ENCODE measurements at regions not wholly inside any gene's neighbourhood (a gene's known extent, or its start where the extent isn't known, plus 50 kb on each side); places are given as distances from the start of the nearest gene placed in this dataset.
A peak's percentile ranks its signal among the peaks of the same experiment; 100 is the strongest.
"Not testable (repeated sequence)": the region's sequence is repeated elsewhere in the genome, so short reads cannot be mapped to it uniquely, and the experiment has no call there.

DNA sequence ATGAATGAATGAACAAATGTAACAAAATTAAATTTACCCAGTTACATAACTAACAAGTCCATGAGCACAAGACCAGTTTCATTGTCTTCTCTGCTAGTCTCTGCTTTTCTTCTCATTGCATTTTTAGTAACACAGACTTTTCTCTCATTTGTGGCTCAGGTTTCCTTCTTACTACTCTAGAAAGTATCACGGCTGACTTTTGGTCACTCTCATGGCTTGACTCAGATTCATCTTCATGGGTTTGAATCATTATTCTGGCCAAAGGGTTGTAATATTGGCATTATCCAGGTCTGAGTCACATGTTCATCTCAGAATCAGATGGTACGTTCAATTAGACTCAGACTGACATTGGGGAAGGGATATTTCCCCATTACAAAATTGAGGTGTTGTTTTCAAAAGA is 121.5 kb upstream of the SATB1 start:
- no peak for DNase-seq (ENCODE audit: low read depth)

DNA sequence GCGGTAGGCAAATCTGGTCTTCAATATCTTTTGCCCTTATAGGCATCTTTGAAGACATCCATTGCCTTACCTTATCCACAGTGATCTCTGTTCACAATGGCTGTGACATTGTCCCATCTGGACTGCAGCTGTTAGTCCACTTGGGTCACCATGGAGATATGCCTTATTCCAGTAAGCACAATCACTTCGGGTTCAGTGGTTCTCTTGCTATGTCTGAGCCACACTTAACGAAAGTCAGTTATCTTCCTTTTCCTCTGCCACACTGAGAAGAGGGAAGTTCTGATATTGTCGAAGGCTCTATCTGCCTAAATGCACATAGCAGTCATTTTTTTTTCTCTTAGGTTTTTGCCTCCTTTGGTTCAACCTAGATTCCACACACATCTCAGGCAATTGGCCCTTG is 119.0 kb upstream of the SATB1 start:
- DNase-seq (ENCODE audit: low read depth), result no peak

DNA sequence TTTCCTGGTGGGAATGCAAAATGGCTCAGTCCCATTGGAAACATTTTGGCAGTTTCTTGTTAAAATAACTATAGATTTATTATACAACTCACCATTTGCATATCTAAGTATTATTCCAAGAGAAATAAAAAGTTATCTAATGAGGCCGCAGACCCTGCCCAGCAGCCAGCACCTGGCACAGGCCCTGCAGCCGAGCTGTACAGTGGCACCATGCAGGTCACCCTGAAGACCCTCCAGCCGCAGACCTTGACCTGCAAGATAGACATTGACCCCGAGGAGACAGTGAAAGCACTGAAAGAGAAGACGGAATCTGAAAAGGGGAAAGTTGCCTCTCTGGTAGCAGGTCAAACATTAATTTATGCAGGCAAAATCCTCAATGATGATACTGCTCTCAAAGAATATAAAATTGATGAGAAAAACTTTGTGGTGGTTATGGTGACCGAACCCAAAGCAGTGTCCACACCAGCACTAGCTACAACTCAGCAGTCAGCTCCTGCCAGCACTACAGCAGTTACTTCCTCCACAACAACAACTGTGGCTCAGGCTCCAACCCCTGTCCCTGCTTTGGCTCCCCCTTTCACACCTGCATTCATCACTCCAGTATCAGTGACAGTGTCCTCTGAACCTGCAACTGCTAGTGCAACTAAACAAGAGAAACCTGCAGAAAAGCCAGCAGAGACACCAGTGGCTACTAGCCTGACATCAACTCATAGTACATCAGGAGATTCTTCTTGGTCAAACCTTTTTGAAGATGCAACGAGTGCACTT is 113.5 kb upstream of the SATB1 start:
- no peak for DNase-seq (ENCODE audit: low read depth)

DNA sequence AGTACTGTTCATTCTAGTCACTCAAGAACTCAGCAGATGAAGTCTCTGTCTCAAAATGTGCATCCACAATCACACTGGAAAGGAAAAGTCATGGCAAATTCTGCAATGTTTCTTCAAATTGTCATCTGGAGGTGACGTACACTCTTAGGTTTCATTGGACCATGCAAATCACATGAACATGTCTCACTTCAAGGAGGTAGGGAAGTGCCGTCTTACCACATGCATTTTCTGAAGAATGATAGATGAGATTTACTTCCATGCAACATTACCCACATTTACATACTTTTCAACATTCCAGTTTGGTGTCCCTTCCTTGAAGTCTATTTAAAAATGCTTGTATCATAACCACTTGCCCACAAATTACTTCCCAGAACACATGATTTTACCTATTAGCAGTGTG is 107.9 kb upstream of the SATB1 start:
- DNase-seq (ENCODE audit: low read depth), result no peak

DNA sequence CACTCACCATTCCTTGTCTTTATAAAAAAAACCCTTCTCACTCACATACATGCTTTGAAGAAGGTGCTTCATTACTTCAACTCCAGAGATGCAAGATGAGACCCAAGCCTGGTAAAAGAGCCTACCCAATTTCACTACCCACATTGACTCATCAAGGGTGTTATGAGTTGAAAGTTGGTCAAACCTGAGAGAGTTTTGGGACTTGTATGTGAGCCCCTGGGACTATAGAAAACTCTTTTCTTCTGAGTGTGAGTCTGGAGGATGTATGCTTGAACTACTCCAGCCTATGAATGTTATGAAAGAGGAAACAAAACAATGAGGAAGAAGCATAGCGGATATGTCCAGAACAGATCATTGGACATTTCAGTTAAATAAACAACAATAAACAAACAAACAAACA is 106.5 kb upstream of the SATB1 start:
- DNase-seq (ENCODE audit: low read depth), result no peak

DNA sequence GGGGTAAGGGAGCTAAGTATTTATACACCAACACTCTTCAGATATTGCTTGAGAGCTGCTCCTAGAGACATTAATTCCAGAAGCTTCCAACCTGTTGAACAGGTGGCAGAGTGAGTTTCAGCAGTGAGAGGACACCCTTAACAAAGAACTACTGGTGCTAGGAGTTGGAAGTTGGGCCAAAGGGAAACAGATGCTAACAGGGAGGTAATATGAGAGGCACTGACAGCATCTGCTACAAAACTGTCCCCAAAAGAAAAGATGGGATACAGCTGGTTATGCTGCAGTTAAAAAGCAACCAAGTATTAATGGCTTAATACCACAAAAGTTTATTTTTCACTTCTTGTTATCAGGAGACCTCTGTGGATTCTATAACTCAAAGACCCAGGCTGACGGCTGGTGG is 104.5 kb upstream of the SATB1 start:
- no peak for DNase-seq (ENCODE audit: low read depth)

DNA sequence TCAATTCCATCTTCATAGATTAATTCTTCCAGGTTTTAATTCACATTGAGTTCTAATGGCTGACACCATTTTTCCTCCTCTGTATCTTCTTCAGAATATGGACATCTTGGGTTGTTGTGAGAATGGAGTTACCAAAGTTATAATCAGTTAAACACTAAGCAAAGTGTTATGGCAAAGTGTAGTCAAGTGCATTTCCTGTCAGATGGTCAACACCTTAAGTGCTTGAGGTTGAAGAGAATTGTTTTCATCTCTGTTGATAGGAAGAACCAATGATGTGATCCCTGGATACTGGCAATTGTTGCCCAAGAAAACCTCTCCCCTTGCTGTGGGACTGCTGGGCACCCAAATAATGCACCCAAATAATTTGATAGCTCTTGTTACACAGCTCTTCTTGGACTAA is 102.6 kb upstream of the SATB1 start:
- DNase-seq (ENCODE audit: low read depth), result no peak

DNA sequence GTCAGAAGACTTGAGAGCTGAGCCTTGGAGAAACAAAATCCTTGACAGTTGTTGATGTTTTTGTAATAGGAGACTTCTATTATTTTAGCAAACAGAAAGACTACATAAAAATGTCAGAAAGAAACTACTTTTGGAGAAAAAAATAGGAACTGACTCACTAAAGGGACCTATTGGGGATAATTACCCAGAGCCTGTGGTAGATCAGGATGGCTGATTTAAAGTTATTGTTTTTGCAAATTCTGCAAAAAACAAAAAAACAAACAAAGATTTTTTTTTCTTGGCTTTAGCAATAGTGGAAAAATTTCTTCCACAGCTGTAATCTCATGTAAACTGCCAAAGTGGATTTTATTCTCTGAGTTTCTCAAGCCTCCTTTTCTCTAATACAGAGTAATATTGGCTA is 101.5 kb upstream of the SATB1 start:
- no peak for DNase-seq (ENCODE audit: low read depth)

DNA sequence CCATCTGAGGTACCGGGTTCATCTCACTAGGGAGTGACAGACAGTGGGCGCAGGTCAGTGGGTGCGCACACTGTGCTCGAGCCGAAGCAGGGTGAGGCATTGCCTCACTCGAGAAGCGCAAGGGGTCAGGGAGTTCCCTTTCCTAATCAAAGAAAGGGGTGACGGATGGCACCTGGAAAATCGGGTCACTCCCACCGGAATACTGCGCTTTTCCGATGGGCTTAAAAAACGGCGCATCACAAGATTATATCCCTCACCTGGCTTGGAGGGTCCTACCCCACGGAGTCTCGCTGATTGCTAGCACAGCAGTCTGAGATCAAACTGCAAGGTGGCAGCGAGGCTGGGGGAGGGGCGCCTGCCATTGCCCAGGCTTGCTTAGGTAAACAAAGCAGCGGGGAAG is 91.0 kb upstream of the SATB1 start:
- DNase-seq (ENCODE audit: low read depth), result not testable (repeated sequence)

DNA sequence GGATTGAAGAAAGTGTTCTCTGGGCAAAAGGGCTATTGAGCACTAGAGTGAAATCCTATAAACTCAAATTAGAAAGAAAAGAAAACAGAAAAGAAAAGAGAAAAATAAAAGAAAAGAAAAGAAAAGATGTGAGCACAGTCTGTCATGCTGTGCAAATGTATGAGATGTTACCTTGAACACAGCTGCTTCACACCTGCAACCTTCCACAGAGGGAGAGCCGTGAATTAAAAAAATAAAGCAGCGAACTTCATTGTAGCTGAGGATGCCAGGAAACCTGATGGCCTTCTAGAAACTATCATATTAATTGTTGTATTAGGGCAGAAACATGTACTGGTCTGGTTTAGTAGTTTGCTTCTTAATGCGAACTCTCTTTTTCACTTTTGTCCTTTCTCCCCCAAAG is 88.0 kb upstream of the SATB1 start:
- no peak for DNase-seq (ENCODE audit: low read depth)

DNA sequence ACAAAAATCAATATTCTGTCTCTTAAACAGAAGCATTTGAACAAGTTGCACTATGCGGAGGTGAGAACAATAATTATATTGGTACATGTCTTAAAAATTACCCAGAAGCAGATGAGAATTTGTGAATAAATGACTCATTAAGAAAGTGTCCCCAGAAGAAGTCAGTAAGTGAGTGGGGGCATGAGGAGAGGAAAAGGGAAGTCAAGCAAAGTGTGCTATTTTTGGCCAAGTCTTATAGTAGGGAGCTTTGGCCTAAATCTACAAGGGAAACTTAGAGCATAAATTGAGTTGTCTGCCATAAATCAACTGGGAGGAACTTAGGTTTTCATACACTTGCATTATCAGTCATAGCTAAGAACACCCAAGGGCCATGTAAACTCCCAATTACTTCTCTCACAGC is 86.9 kb upstream of the SATB1 start:
- DNase-seq (ENCODE audit: low read depth), result no peak

DNA sequence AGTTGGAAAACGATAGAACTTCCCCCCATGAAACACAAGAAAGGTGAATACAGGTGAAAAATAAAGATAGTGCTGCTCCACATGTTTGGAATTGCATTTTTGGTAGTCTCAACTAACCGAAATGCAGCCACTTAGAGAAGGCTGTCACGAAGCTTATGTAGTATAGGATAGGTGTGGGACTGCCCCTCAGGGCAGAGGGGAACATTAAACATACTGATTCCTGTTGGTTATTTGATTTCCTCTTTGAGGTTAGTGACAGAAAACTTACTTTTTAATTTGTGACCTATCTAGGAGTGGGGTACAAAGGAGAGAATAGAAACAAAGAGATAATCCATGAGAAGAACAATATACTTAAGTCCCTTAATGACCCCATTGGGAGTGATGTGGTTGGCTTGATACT is 85.8 kb upstream of the SATB1 start:
- no peak for DNase-seq (ENCODE audit: low read depth)

DNA sequence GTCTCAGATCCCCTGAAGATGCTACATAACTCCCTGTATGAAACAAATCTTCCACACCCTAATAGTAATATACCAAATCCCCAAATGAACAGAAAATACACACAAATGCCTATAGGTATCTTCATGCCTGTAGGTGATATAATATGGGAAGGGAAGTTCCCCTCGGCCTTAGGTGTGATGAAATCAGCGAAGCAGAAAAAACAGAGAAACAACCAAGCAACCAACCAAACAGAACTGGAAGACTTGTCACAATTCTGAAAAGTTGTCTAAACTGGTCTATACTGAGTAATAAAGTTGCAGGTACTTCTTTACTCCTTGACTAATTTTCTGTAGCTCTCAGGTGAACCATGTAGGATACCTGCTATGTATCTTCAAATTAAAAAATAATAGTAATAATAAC is 82.2 kb upstream of the SATB1 start:
- DNase-seq (ENCODE audit: low read depth), result no peak

DNA sequence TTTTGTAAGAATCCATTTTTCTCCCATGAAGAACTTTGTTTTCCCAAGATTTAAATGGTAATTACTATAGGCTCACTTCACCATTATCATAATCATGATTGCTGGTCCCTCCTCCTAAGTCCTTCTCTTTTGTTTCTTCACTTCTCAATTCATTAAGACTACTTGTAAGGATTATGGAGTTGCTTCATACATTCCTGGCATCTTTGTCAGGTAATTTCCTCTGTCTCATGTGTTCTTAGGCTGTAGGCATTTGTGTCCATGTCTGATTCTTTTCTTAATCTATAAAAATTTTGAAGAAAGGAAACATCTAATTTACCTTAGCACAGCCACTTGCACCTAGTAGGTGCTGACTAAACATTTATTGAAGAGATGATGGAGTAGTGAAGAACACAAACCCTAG is 79.9 kb upstream of the SATB1 start:
- no peak for DNase-seq (ENCODE audit: low read depth)

DNA sequence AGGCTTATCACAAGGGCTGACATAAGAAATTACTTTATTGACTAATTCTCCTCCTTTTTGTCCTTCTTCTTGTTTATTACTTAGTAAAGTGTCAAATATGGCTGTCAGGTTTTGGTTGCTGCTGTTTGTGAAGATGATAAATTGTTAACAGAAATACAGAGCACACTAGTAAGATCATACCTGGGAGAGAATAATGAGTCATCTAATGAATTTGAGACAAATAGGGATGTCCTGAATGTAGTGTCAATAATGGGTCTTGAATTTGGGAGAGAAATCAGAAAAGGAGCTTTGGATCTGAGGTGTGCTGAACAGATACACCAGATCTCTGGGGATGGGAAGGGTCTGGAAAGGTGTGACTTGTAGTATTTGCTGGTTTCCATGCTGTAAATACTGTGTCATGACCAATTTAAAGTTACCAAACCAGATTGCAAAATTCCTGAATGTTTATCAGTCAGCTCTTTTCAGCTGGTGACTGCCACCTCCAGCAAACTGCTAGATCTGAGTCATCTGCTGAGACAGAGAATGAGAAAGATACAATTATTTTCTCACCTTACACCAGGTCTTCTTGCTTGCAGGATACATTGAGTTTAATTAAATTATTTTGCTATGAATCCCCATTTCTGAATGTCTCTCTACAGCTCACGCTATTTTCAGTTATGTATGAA is 76.7 kb upstream of the SATB1 start:
- DNase-seq (ENCODE audit: low read depth), result no peak

DNA sequence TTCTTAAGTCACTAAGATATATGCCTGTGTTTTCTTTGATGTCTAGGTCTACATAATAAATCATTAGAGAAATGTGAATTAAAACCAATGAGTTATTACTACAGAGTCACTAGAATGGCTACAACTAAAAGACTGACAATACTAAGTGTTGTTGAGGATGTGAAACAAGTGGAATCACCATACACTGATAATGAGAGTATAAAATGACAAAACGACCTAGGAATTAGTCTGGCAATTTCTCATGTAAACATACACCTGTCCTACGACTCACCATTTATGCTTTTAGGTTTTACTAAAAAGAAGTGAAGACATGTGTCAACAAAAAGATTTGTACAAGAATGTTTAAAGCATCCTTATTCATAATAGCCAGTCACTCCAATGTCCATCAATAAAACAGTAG is 75.2 kb upstream of the SATB1 start:
- DNase-seq (ENCODE audit: low read depth), result no peak

DNA sequence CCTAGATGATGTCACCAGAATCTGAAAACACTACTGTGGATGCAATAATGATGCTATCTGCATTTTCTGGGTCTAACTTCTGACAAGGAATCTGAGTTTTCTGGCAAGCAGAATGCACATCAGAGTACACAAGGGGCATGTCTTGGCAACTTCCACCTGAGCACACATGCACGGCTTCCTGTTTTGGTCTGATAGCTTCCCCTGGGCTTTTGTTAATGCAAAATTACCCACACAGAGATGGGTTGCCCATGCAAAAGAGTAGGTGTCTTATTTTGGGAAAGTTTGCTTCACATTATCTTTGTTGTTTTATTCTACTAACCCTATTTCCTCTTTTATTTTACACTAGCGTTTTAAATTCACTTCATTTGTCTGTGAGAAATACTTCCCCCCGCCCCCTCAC is 74.2 kb upstream of the SATB1 start:
- no peak for DNase-seq (ENCODE audit: low read depth)

DNA sequence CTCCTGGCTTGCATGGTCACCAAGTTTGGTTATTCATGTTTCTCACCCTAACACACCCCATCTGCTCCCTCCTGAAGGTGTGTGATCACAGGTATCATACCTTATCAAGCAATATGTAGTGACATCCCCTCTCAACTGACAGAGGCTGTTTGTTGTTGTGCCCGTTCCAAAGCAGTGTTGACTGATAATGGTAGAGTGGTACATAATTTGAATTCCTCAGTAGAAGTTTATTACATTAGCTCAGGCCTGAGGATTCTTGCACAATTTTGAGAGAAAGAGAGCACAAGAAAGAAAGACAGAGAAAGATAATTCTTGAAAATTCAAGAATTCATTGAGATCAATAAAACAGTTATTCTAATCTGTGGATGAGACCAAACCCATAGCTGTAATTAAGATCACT is 69.1 kb upstream of the SATB1 start:
- no peak for DNase-seq (ENCODE audit: low read depth)

DNA sequence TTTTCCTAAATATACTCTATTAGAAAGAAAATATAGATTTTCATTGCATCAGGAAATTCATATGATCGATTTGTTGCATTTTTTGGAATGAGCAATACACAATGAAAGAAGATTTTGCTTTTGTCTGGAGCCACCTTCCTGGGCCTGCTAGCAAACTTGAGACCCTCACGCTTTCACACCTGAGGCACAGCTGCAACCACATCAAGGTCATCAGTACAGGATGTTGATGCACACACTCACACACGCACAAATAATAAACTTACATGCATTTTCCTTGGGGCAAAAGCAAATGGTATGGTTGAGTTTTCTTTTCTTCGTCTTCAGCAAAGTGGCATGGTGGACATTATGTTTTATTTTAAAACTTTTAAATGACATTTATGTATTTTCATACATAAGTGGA is 64.8 kb upstream of the SATB1 start:
- DNase-seq (ENCODE audit: low read depth), result peak; percentile 2

DNA sequence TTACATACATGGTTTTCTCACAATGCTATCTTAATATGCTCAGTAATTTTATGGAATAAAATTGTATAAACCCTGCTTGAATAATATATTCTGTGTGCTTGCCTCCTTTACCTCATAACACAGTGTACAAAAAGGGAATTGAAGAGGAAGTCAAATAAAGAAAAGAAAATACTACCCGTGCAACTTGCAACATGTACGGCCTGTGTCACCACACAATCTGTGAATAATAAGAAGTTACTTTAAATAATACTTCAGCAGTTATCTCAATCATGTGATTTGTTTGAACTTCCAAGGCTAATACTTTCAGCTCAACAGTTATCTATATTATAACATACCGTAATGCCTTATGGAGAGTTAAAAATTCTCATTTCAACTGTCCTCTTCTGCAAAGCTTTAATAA is 58.1 kb upstream of the SATB1 start:
- no peak for DNase-seq (ENCODE audit: low read depth)

DNA sequence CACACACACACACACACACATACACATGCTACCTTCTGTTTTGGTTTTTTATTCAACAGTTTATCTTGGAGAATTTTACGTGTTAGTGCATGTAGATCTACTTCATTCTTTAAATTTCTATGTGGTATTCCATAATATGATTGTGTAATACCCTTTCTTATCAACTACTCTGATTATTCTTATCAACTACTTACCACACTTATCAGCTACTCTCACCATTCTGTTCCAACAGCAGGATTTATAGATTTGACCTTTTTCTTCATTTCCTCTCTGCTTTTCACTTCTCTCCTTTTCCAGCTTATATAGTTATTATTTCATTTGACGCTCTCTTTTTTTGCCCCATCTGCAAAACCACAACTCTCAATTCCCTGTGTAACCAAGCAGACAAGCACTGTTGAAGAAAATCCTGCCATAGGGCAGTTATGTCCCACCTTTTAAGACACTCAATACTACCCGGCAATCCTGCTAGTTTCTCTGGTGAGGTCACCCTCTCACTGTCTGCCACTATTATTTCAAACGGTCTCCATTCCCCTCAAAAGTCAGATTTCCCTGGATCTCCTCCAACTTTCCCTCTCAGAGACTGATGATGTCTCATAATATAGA is 56.9 kb upstream of the SATB1 start:
- DNase-seq (ENCODE audit: low read depth), result no peak

DNA sequence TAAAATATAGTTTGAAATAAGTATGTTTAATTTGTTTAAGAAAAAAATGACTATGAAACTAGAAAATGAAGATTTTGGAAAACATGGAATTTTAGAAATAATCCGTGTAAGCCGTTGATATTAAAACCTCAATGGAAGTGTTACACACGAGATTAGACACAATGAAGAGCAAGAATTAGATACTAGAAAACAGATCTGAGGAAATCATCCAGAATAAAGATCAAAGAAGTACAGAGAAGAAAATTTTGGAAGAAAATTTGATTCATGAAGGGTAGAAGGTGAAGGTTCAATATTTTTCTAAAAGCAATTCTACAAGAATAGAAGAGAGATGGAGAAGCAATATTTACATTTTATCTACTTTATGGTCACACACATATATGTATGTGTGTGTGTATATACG is 52.5 kb upstream of the SATB1 start:
- no peak for DNase-seq (ENCODE audit: low read depth)

Measured in T follicular helper cell (primary cell).